22Rv1 (cell line): ENCODE measurements at regions not wholly inside any gene's neighbourhood (a gene's known extent, or its start where the extent isn't known, plus 50 kb on each side); places are given as distances from the start of the nearest gene placed in this dataset.

Experiments
- ZFX ChIP-seq: fragments of 450-650 bp; IDR thresholded peaks from 2 replicates; pipeline ENCODE4 v1.6.1; 2017; ENCODE audit warnings: antibody characterized with exemption, borderline replicate concordance
- TF ChIP-seq, protein P1 (sequence below): fragments of 450-650 bp; IDR thresholded peaks from 2 replicates; pipeline ENCODE4 v1.5.1; 2017; ENCODE audit warnings: mild to moderate bottlenecking

DNA sequence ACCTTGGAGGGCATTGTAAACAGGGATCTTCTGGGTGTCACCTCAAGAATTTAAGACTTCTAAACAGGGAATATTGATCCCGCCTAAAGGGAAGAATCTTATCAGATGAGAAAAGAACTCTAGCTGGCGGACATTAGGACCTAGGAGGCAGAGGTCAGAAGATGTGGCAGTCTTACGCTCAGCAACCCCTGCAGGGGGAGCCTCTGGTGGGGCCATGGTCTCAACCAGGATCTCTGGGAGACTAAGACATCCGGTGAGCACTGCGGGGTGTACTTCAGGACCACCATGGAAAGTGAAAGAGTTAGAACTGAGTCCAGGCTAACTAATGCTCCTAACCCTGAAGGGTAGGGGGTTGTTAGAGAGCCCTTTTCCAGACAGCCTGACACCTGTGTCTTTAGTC, 295.2 kb downstream of the VGLL3 start:
- TF ChIP-seq, protein P1, sequence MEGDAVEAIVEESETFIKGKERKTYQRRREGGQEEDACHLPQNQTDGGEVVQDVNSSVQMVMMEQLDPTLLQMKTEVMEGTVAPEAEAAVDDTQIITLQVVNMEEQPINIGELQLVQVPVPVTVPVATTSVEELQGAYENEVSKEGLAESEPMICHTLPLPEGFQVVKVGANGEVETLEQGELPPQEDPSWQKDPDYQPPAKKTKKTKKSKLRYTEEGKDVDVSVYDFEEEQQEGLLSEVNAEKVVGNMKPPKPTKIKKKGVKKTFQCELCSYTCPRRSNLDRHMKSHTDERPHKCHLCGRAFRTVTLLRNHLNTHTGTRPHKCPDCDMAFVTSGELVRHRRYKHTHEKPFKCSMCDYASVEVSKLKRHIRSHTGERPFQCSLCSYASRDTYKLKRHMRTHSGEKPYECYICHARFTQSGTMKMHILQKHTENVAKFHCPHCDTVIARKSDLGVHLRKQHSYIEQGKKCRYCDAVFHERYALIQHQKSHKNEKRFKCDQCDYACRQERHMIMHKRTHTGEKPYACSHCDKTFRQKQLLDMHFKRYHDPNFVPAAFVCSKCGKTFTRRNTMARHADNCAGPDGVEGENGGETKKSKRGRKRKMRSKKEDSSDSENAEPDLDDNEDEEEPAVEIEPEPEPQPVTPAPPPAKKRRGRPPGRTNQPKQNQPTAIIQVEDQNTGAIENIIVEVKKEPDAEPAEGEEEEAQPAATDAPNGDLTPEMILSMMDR = no peak
- no peak for TF ChIP-seq ZFX
